ENCODE measurements at regions not wholly inside any gene's neighbourhood (a gene's known extent, or its start where the extent isn't known, plus 50 kb on each side); places are given as distances from the start of the nearest gene placed in this dataset.

GRCh38 chr9:25025156-25025555, 479.5 kb upstream of the IZUMO3 start:
- 39 to 91% (median 77%) methylated on average over 2 to 5 of the region's 5 CpGs for WGBS, 5 donors
- Histone ChIP-seq H3K4me1 (no peaks in the 10 kb centered on the region), H3K36me3 (no peaks in the 10 kb centered on the region)

GRCh38 chr9:25017779-25018178, 472.1 kb upstream of the IZUMO3 start:
- Histone ChIP-seq H3K4me1 (no peaks in the 10 kb centered on the region), H3K27me3 (replicated peaks in 1 of 7) (no peaks in the 10 kb centered on the region), H3K9me3 (peaks cover 0 to 25% (median 14%) of the 10 kb centered on the region in 8 donors), H3K27ac (no peak overlapping the region), H3K36me3 (no peaks in the 10 kb centered on the region), H3K4me3 (no peak overlapping the region)
- intact Hi-C loops (cut with DNase I; ENCODE audit: low total_unique reads): no loop called here
- DNase-seq: no peak
- TF ChIP-seq CTCF (IDR thresholded peaks at IDR 0.05 in 8 of 11, conservative IDR thresholded peaks at IDR 0.05 in 3 of 11): no peak
- TF ChIP-seq POLR2A (IDR thresholded peaks at IDR 0.05): no peak
- TF ChIP-seq POLR2AphosphoS5 (IDR thresholded peaks at IDR 0.05): no peak
- 45 to 89% (median 83%) methylated on average over 1 of the region's 1 CpG for WGBS, 5 donors

More at GRCh38 chr9:25025156-25025555, 479.5 kb upstream of the IZUMO3 start:
- Histone ChIP-seq H3K4me3 (no peak overlapping the region), H3K27me3 (replicated peaks in 1 of 7) (no peaks in the 10 kb centered on the region), H3K27ac (no peak overlapping the region), H3K9me3 (peaks cover 0 to 47% (median 25%) of the 10 kb centered on the region in 8 donors)
- DNase-seq: peak; percentile 53
- no peak for TF ChIP-seq POLR2A (IDR thresholded peaks at IDR 0.05)
- TF ChIP-seq POLR2AphosphoS5 (IDR thresholded peaks at IDR 0.05): no peak
- no peak for TF ChIP-seq CTCF (IDR thresholded peaks at IDR 0.05 in 8 of 11, conservative IDR thresholded peaks at IDR 0.05 in 3 of 11)
- intact Hi-C loops (cut with DNase I; ENCODE audit: low total_unique reads): no loop called here

GRCh38 chr9:25010027-25010662, 464.4 kb upstream of the IZUMO3 start:
- no peaks in the 10 kb centered on the region for H3K36me3 ChIP-seq
- no peaks in the 10 kb centered on the region for H3K27me3 ChIP-seq (replicated peaks in 1 of 7)
- DNase-seq: no peak
- no peaks in the 10 kb centered on the region for H3K4me1 ChIP-seq
- no peak overlapping the region for H3K4me3 ChIP-seq
- WGBS, 5 donors: 65 to 85% (median 73%) methylated on average over 2 of the region's 2 CpGs
- no peak for TF ChIP-seq POLR2A (IDR thresholded peaks at IDR 0.05)
- TF ChIP-seq CTCF (IDR thresholded peaks at IDR 0.05 in 8 of 11, conservative IDR thresholded peaks at IDR 0.05 in 3 of 11): no peak
- no peak for TF ChIP-seq POLR2AphosphoS5 (IDR thresholded peaks at IDR 0.05)
- H3K27ac ChIP-seq: no peak overlapping the region
- peaks cover 0 to 5% (median 0%) of the 10 kb centered on the region in 8 donors for H3K9me3 ChIP-seq
- intact Hi-C loops (cut with DNase I; ENCODE audit: low total_unique reads): no loop called here

- DNase-seq: peak; percentile 45
- Histone ChIP-seq H3K27me3 (replicated peaks in 1 of 7) (no peaks in the 10 kb centered on the region), H3K27ac (no peak overlapping the region), H3K4me1 (no peaks in the 10 kb centered on the region), H3K36me3 (no peaks in the 10 kb centered on the region), H3K9me3 (peaks cover 0 to 11% (median 0%) of the 10 kb centered on the region in 8 donors), H3K4me3 (no peak overlapping the region)
- intact Hi-C loops (cut with DNase I; ENCODE audit: low total_unique reads): loop anchor here (10.0 kb wide), 1 partner anchor 61 kb away; no protein-coding TSS in a partner anchor
- TF ChIP-seq POLR2AphosphoS5 (IDR thresholded peaks at IDR 0.05): no peak
- TF ChIP-seq POLR2A (IDR thresholded peaks at IDR 0.05): no peak
- TF ChIP-seq CTCF (IDR thresholded peaks at IDR 0.05 in 8 of 11, conservative IDR thresholded peaks at IDR 0.05 in 3 of 11): no peak
- 59 to 77% (median 65%) methylated on average over 8 to 10 of the region's 10 CpGs for WGBS, 5 donors
Measured at GRCh38 chr9:25003686-25004085, 458.0 kb upstream of the IZUMO3 start.

Data from spleen (tissue), 11 donors.